ENCODE measurements at regions not wholly inside any gene's neighbourhood (a gene's known extent, or its start where the extent isn't known, plus 50 kb on each side); places are given as distances from the start of the nearest gene placed in this dataset.

GRCh38 chr4:128737098-128737513, 72.4 kb upstream of the JADE1 start (continued):
- TF ChIP-seq CHD7 (IDR thresholded peaks at IDR 0.05; ENCODE audit: low read depth, low read length), result no peak
- TF ChIP-seq E2F8 (IDR thresholded peaks at IDR 0.05; ENCODE audit: low read depth, partially characterized antibody), result no peak
- TF ChIP-seq HNRNPK (IDR thresholded peaks at IDR 0.05; ENCODE audit: low read depth, low read length, poor library complexity, severe bottlenecking), result no peak
- no peak for TF ChIP-seq ZNF431 (CRISPR knock-in tag; IDR thresholded peaks at IDR 0.05)
- no peak for TF ChIP-seq TEAD1 (CRISPR knock-in tag; IDR thresholded peaks at IDR 0.05)
- TF ChIP-seq RBM25 (IDR thresholded peaks at IDR 0.05; ENCODE audit: low read depth, low read length, severe bottlenecking), result no peak
- TF ChIP-seq RERE (CRISPR knock-in tag; IDR thresholded peaks at IDR 0.05; ENCODE audit: borderline replicate concordance), result no peak
- TF ChIP-seq ZKSCAN8 (CRISPR knock-in tag; IDR thresholded peaks at IDR 0.05), result no peak
